ENCODE measurements at regions not wholly inside any gene's neighbourhood (a gene's known extent, or its start where the extent isn't known, plus 50 kb on each side); places are given as distances from the start of the nearest gene placed in this dataset.
"Not testable (repeated sequence)": the region's sequence is repeated elsewhere in the genome, so short reads cannot be mapped to it uniquely, and the experiment has no call there.

DNA sequence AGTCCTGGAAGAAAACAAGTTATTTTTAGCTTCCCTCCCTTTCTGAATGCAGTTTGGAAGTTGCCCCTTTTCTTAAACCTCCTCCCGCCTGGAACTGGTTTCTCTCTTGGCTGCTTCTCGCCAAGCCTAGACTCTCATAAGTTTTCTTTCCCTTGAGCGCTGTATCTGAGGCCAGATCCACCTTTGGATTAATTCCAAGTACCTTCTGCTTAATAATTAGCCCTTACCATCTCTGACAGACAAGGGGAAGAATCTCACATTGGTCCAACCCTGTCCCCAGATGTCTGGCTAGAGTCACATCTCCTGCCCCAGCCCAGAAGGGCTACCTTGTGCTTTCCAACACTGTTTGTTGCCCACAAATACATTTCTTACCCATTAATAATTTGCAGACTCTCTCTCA lies 161.8 kb upstream of the RGS6 start:
- Mint-ChIP-seq H3K36me3 (ENCODE audit: insufficient read depth in 1 of 3, low read depth in 3 of 3) (peaks cover 19 to 41% (median 20%) of the 10 kb centered on the region in 3 experiments), H3K4me1 (peaks cover 28 to 39% of the 10 kb centered on the region in 2 experiments), H3K27me3 (ENCODE audit: low read depth) (peaks cover 10% of the 10 kb centered on the region), H3K4me3 (no peak overlapping the region), H3K27ac (no peak overlapping the region), H3K9me3 (peaks cover 29 to 33% of the 10 kb centered on the region in 2 experiments)
- H2BK15ac ChIP-seq (ENCODE audit: low read depth, low read length), result no peak overlapping the region
- no peaks in the 10 kb centered on the region for H3K27me3 ChIP-seq (ENCODE audit: insufficient read depth, low read length)
- no peak overlapping the region for H3K56ac ChIP-seq (ENCODE audit: insufficient read length, low read depth, low read length)
- no peak overlapping the region for H2BK12ac ChIP-seq (ENCODE audit: insufficient read length, low read depth, low read length)
- H2BK20ac ChIP-seq (ENCODE audit: low read depth, low read length, poor library complexity, severe bottlenecking), result no peak overlapping the region
- H2AK5ac ChIP-seq (ENCODE audit: insufficient read length, low read length), result no peak overlapping the region
- no peaks in the 10 kb centered on the region for H3K79me1 ChIP-seq (ENCODE audit: insufficient read depth, low read depth, low read length, poor library complexity, severe bottlenecking)
- H2BK5ac ChIP-seq (ENCODE audit: insufficient read length, low read length), result no peak overlapping the region
- H3K14ac ChIP-seq (ENCODE audit: insufficient read depth, low read length), result no peak overlapping the region
- H3K79me2 ChIP-seq (ENCODE audit: insufficient read depth, low read length), result no peaks in the 10 kb centered on the region
- no peaks in the 10 kb centered on the region for H3K4me1 ChIP-seq (ENCODE audit: insufficient read depth, low read length)
- no peak overlapping the region for H3K4ac ChIP-seq (ENCODE audit: low read depth, low read length)
- H4K8ac ChIP-seq (replicated peaks; ENCODE audit: insufficient read length, low read depth, low read length), result no peak overlapping the region
- no peak overlapping the region for H3T11ph ChIP-seq (ENCODE audit: low read length)
- TF ChIP-seq, protein P1, sequence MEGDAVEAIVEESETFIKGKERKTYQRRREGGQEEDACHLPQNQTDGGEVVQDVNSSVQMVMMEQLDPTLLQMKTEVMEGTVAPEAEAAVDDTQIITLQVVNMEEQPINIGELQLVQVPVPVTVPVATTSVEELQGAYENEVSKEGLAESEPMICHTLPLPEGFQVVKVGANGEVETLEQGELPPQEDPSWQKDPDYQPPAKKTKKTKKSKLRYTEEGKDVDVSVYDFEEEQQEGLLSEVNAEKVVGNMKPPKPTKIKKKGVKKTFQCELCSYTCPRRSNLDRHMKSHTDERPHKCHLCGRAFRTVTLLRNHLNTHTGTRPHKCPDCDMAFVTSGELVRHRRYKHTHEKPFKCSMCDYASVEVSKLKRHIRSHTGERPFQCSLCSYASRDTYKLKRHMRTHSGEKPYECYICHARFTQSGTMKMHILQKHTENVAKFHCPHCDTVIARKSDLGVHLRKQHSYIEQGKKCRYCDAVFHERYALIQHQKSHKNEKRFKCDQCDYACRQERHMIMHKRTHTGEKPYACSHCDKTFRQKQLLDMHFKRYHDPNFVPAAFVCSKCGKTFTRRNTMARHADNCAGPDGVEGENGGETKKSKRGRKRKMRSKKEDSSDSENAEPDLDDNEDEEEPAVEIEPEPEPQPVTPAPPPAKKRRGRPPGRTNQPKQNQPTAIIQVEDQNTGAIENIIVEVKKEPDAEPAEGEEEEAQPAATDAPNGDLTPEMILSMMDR (conservative IDR thresholded peaks at IDR 0.05), result no peak
- no peak overlapping the region for H2AFZ ChIP-seq (ENCODE audit: low read length)
- H3K27ac ChIP-seq (ENCODE audit: insufficient read length, low read depth, low read length), result no peak overlapping the region
- no peak overlapping the region for H3K18ac ChIP-seq (ENCODE audit: insufficient read length, low read depth, low read length)
- no peak overlapping the region for H4K91ac ChIP-seq (ENCODE audit: insufficient read length, low read depth, low read length)
- DNase-seq, result no peak
- no peak overlapping the region for H3K9ac ChIP-seq (ENCODE audit: extremely low read depth, insufficient read length, low read length)
- H3K23ac ChIP-seq (ENCODE audit: insufficient read length, low read depth, low read length), result no peak overlapping the region
- H2BK120ac ChIP-seq (ENCODE audit: low read depth, low read length, poor library complexity, severe bottlenecking), result no peak overlapping the region
- H4K20me1 ChIP-seq (ENCODE audit: control insufficient read depth, insufficient read depth, insufficient read length), result no peaks in the 10 kb centered on the region
- no CpG with 5 or more reads among the region's 3 CpGs for WGBS (ENCODE audit: extremely low coverage, insufficient read length, low lambda C conversion rate)
- H3K23me2 ChIP-seq (ENCODE audit: insufficient read length, low read depth, low read length, poor library complexity, severe bottlenecking), result no peaks in the 10 kb centered on the region
- H3K4me2 ChIP-seq (ENCODE audit: insufficient read depth, insufficient read length, low read length), result no peak overlapping the region
- no peak overlapping the region for H4K5ac ChIP-seq (ENCODE audit: insufficient read length, low read depth, low read length)
- H3K9me3 ChIP-seq (ENCODE audit: control insufficient read depth, low read depth, low read length), result peaks cover 10% of the 10 kb centered on the region

DNA sequence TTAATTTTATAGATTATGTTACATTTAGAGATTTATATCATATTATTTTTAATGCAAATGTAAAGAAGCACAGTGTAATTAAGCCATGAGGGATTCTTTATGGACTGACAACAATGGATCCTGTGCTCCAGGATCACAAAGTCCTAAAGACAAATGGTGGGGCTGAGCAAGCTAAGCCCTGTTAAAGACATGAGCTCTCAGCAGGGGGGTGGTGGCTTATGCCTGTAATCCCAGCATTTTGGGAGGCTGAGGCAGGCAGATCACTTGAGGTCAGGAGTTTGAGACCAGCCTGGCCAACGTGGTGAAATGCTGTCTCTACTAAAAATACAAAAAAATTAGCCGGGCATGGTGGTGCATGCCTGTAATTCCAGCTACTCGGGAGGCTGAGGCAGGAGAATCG lies 160.8 kb upstream of the RGS6 start:
- H2BK20ac ChIP-seq (ENCODE audit: low read depth, low read length, poor library complexity, severe bottlenecking); H2BK5ac ChIP-seq (ENCODE audit: insufficient read length, low read length); H4K20me1 ChIP-seq (ENCODE audit: control insufficient read depth, insufficient read depth, insufficient read length); H3K4me3 Mint-ChIP-seq; H2BK12ac ChIP-seq (ENCODE audit: insufficient read length, low read depth, low read length); H3K79me1 ChIP-seq (ENCODE audit: insufficient read depth, low read depth, low read length, poor library complexity, severe bottlenecking); H2AFZ ChIP-seq (ENCODE audit: low read length); H4K8ac ChIP-seq (replicated peaks; ENCODE audit: insufficient read length, low read depth, low read length); H3K4ac ChIP-seq (ENCODE audit: low read depth, low read length); H3K27me3 ChIP-seq (ENCODE audit: insufficient read depth, low read length); H3K27me3 Mint-ChIP-seq (ENCODE audit: low read depth); H3K18ac ChIP-seq (ENCODE audit: insufficient read length, low read depth, low read length); H3K14ac ChIP-seq (ENCODE audit: insufficient read depth, low read length); H2AK5ac ChIP-seq (ENCODE audit: insufficient read length, low read length); H3K27ac Mint-ChIP-seq; H4K5ac ChIP-seq (ENCODE audit: insufficient read length, low read depth, low read length); H3K23me2 ChIP-seq (ENCODE audit: insufficient read length, low read depth, low read length, poor library complexity, severe bottlenecking); H2BK15ac ChIP-seq (ENCODE audit: low read depth, low read length); H2BK120ac ChIP-seq (ENCODE audit: low read depth, low read length, poor library complexity, severe bottlenecking); H3K4me2 ChIP-seq (ENCODE audit: insufficient read depth, insufficient read length, low read length); H3K79me2 ChIP-seq (ENCODE audit: insufficient read depth, low read length); H4K91ac ChIP-seq (ENCODE audit: insufficient read length, low read depth, low read length); H3K23ac ChIP-seq (ENCODE audit: insufficient read length, low read depth, low read length); H3T11ph ChIP-seq (ENCODE audit: low read length); H3K27ac ChIP-seq (ENCODE audit: insufficient read length, low read depth, low read length); H3K56ac ChIP-seq (ENCODE audit: insufficient read length, low read depth, low read length); H3K9ac ChIP-seq (ENCODE audit: extremely low read depth, insufficient read length, low read length); DNase-seq; H3K9me3 ChIP-seq (ENCODE audit: control insufficient read depth, low read depth, low read length); H3K4me1 ChIP-seq (ENCODE audit: insufficient read depth, low read length): not testable (repeated sequence)
- peaks cover 31 to 39% of the 10 kb centered on the region in 2 experiments for H3K9me3 Mint-ChIP-seq
- peaks cover 31 to 44% of the 10 kb centered on the region in 2 experiments for H3K4me1 Mint-ChIP-seq
- no CpG with 5 or more reads among the region's 4 CpGs for WGBS (ENCODE audit: extremely low coverage, insufficient read length, low lambda C conversion rate)
- peaks cover 19 to 44% (median 22%) of the 10 kb centered on the region in 3 experiments for H3K36me3 Mint-ChIP-seq (ENCODE audit: insufficient read depth in 1 of 3, low read depth in 3 of 3)
